HG03354 (cell line): ENCODE measurements at regions not wholly inside any gene's neighbourhood (a gene's known extent, or its start where the extent isn't known, plus 50 kb on each side); places are given as distances from the start of the nearest gene placed in this dataset.

Experiments used
- ATAC-seq: cut with Tn5 transposase; IDR thresholded peaks from one replicate; pipeline ENCODE4 v1.9.1; 2021; ENCODE audit warnings: mild to moderate bottlenecking; ENCODE audit not compliant: unreplicated experiment, poor library complexity, severe bottlenecking

GRCh38 chr10:91163869-91164474 is 56.5 kb upstream of the PCGF5 start:
- peak; percentile 38 for ATAC-seq

GRCh38 chr10:91164520-91165065 is 55.9 kb upstream of the PCGF5 start:
- no peak for ATAC-seq

- ATAC-seq, result no peak
Measured at GRCh38 chr10:91167406-91167805, 53.1 kb upstream of the PCGF5 start.

- no peak for ATAC-seq
Measured at GRCh38 chr10:91170418-91170817, 50.0 kb upstream of the PCGF5 start.
